PC-3 (cell line): ENCODE measurements at regions not wholly inside any gene's neighbourhood (a gene's known extent, or its start where the extent isn't known, plus 50 kb on each side); places are given as distances from the start of the nearest gene placed in this dataset.

Experiments used
- ATAC-seq: fragments of 200-7000 bp; cut with Tn5 transposase; 2 replicates; pipeline ENCODE4 v1.9.1; 2020; ENCODE audit warnings: mild to moderate bottlenecking, moderate library complexity
- BruUV-seq: library from RNA; stranded (reverse); fragments of 400-500 nt; replicated peaks from 2 replicates; lab custom pipeline; 2021; lab: Mats Ljungman, UMichigan
- CTCF ChIA-PET: fragments of 300-600 bp; sonication (Branson Sonifier 250); formaldehyde crosslinking; loops from one replicate; lab custom pipeline; 2022; ENCODE audit warnings: antibody characterized with exemption; lab: Charles Lee
- POLR2A ChIA-PET: fragments of 300-600 bp; sonication (Branson Sonifier 250); formaldehyde crosslinking; loops from one replicate; lab custom pipeline; 2022; ENCODE audit warnings: antibody characterized with exemption; ENCODE audit not compliant: unreplicated experiment; lab: Charles Lee
- DNase-seq: peaks from one replicate; pipeline ENCODE4 v3.0.0-alpha.2; 2015
- H2AFZ ChIP-seq: fragments of 300-600 bp; sonication (generic); 2 replicates; pipeline ENCODE4 v1.6.0; 2016; ENCODE audit warnings: antibody characterized with exemption, low read length
- H3F3A ChIP-seq: fragments of 300-600 bp; sonication (generic); one replicate; pipeline ENCODE4 v1.6.0; 2017; ENCODE audit warnings: antibody characterized with exemption, low read length, control low read depth, mild to moderate bottlenecking; ENCODE audit not compliant: unreplicated experiment
- H3K27ac ChIP-seq: fragments of 300-600 bp; sonication (generic); 2 replicates; pipeline ENCODE4 v1.5.1; 2016; ENCODE audit warnings: mild to moderate bottlenecking, low read length
- H3K27me3 ChIP-seq: fragments of 300-600 bp; sonication (generic); 2 replicates; pipeline ENCODE4 v1.6.1; 2016; ENCODE audit warnings: low read length, mixed read lengths
- H3K36me3 ChIP-seq: fragments of 300-600 bp; sonication (generic); 2 replicates; pipeline ENCODE4 v1.6.1; 2016; ENCODE audit warnings: low read depth, mixed run types, low read length, mixed read lengths
- H3K4me1 ChIP-seq: fragments of 300-600 bp; sonication (generic); 2 replicates; pipeline ENCODE4 v1.5.1; 2016; ENCODE audit warnings: low read length; ENCODE audit not compliant: insufficient read depth
- H3K4me2 ChIP-seq: fragments of 300-600 bp; sonication (generic); 2 replicates; pipeline ENCODE4 v1.6.0; 2016; ENCODE audit warnings: low read length
- H3K4me3 ChIP-seq: fragments of 300-600 bp; sonication (generic); 2 replicates; pipeline ENCODE4 v1.5.1; 2016; ENCODE audit warnings: mild to moderate bottlenecking, low read length, mixed read lengths
- H3K79me2 ChIP-seq: fragments of 300-600 bp; sonication (generic); 2 replicates; pipeline ENCODE4 v1.6.1; 2017; ENCODE audit warnings: low read length, mixed read lengths
- H3K9ac ChIP-seq: fragments of 300-600 bp; sonication (generic); 2 replicates; pipeline ENCODE4 v1.6.0; 2016; ENCODE audit warnings: mild to moderate bottlenecking, low read length
- H3K9me2 ChIP-seq: fragments of 300-600 bp; sonication (generic); replicated peaks from 2 replicates; pipeline ENCODE4 v1.6.1; 2016; ENCODE audit warnings: mixed run types, low read length, mixed read lengths
- H3K9me3 ChIP-seq: fragments of 300-600 bp; sonication (generic); 2 replicates; pipeline ENCODE4 v1.6.1; 2016; ENCODE audit warnings: low read length, mixed read lengths
- H4K20me1 ChIP-seq: fragments of 300-600 bp; sonication (generic); 2 replicates; pipeline ENCODE4 v1.6.1; 2016; ENCODE audit warnings: low read length, mixed read lengths
- CTCF ChIP-seq: fragments of 300-600 bp; sonication (generic); conservative IDR thresholded peaks from 2 replicates; pipeline ENCODE4 v1.5.1; 2017; ENCODE audit warnings: antibody characterized with exemption, low read depth, mild to moderate bottlenecking, low read length
- EZH2 ChIP-seq: fragments of 300-600 bp; sonication (generic); IDR thresholded peaks from one replicate; pipeline ENCODE4 v1.6.1; 2017; ENCODE audit warnings: antibody characterized with exemption, mild to moderate bottlenecking, low read length; ENCODE audit not compliant: unreplicated experiment
- EZH2phosphoT487 ChIP-seq: fragments of 300-600 bp; sonication (generic); IDR thresholded peaks from 2 replicates; pipeline ENCODE4 v1.6.1; 2018; ENCODE audit warnings: mild to moderate bottlenecking, antibody characterized with exemption, low read length, borderline replicate concordance
- intact Hi-C: fragments of 100-400 bp; cut with micrococcal nuclease; formaldehyde crosslinking; loops from 2 replicates; pipeline ENCODE4 v1.9.0; 2023

GRCh38 chr3:106397006-106397405 lies 528.2 kb upstream of the CBLB start:
- H3K27ac ChIP-seq = no peak overlapping the region
- no peak for TF ChIP-seq CTCF
- TF ChIP-seq EZH2phosphoT487 = no peak
- H3K9ac ChIP-seq = no peak overlapping the region
- ATAC-seq = no peak
- H3K4me1 ChIP-seq = no peaks in the 10 kb centered on the region
- H3K27me3 ChIP-seq = no peaks in the 10 kb centered on the region
- H3K79me2 ChIP-seq = no peaks in the 10 kb centered on the region
- no peaks in the 10 kb centered on the region for H4K20me1 ChIP-seq
- POLR2A ChIA-PET = no interaction called here
- DNase-seq = no peak
- H3K9me3 ChIP-seq = no peaks in the 10 kb centered on the region
- BruUV-seq = no TSS peak
- H3K36me3 ChIP-seq = no peaks in the 10 kb centered on the region
- intact Hi-C loops = no loop called here
- no peaks in the 10 kb centered on the region for H3K9me2 ChIP-seq
- no peak overlapping the region for H3K4me3 ChIP-seq
- H3K4me2 ChIP-seq = no peak overlapping the region
- H3F3A ChIP-seq = no peaks in the 10 kb centered on the region
- CTCF ChIA-PET = no interaction called here
- H2AFZ ChIP-seq = no peak overlapping the region

- DNase-seq (no peak), ATAC-seq (no peak)
- H3K9me2 ChIP-seq = no peaks in the 10 kb centered on the region
- no peak overlapping the region for H3K4me3 ChIP-seq
- H3K9me3 ChIP-seq = no peaks in the 10 kb centered on the region
- H3K79me2 ChIP-seq = no peaks in the 10 kb centered on the region
- intact Hi-C loops = no loop called here
- CTCF ChIA-PET = no interaction called here
- H3K27me3 ChIP-seq = no peaks in the 10 kb centered on the region
- H3K27ac ChIP-seq = no peak overlapping the region
- TF ChIP-seq EZH2phosphoT487 (no peak), CTCF (no peak), EZH2 (no peak)
- H3K4me2 ChIP-seq = no peak overlapping the region
- H3K36me3 ChIP-seq = no peaks in the 10 kb centered on the region
- no peaks in the 10 kb centered on the region for H3K4me1 ChIP-seq
- BruUV-seq = no TSS peak
- H3F3A ChIP-seq = no peaks in the 10 kb centered on the region
- no peak overlapping the region for H2AFZ ChIP-seq
- H4K20me1 ChIP-seq = no peaks in the 10 kb centered on the region
- H3K9ac ChIP-seq = no peak overlapping the region
- POLR2A ChIA-PET = no interaction called here
Measured at GRCh38 chr3:106398891-106399600, 530.2 kb upstream of the CBLB start.

- ATAC-seq = no peak
- H3K9me3 ChIP-seq = no peaks in the 10 kb centered on the region
- H3F3A ChIP-seq = no peaks in the 10 kb centered on the region
- H3K79me2 ChIP-seq = no peaks in the 10 kb centered on the region
- no peak overlapping the region for H3K27ac ChIP-seq
- no peak overlapping the region for H2AFZ ChIP-seq
- ChIA-PET POLR2A (no interaction called here), CTCF (no interaction called here)
- intact Hi-C loops = no loop called here
- H3K4me1 ChIP-seq = no peaks in the 10 kb centered on the region
- no peak overlapping the region for H3K4me3 ChIP-seq
- no peaks in the 10 kb centered on the region for H3K36me3 ChIP-seq
- no peaks in the 10 kb centered on the region for H3K27me3 ChIP-seq
- H3K9me2 ChIP-seq = no peaks in the 10 kb centered on the region
- no peak for TF ChIP-seq CTCF
- no peak for TF ChIP-seq EZH2
- no peak for TF ChIP-seq EZH2phosphoT487
- H4K20me1 ChIP-seq = no peaks in the 10 kb centered on the region
- H3K9ac ChIP-seq = no peak overlapping the region
- DNase-seq = no peak
- no peak overlapping the region for H3K4me2 ChIP-seq
- BruUV-seq = no TSS peak
Measured at GRCh38 chr3:106399761-106400160, 530.9 kb upstream of the CBLB start.
